ENCODE measurements at regions not wholly inside any gene's neighbourhood (a gene's known extent, or its start where the extent isn't known, plus 50 kb on each side); places are given as distances from the start of the nearest gene placed in this dataset.

GRCh38 chr2:75337016-75337415 lies 137.7 kb upstream of the TACR1 start:
- TF ChIP-seq POLR2AphosphoS5 (IDR thresholded peaks at IDR 0.05) (no peak), CTCF (IDR thresholded peaks at IDR 0.05 in 8 of 11, conservative IDR thresholded peaks at IDR 0.05 in 3 of 11) (no peak), POLR2A (IDR thresholded peaks at IDR 0.05) (no peak)

All from spleen (tissue), 7 donors.